GM12891 (cell line): ENCODE measurements at regions not wholly inside any gene's neighbourhood (a gene's known extent, or its start where the extent isn't known, plus 50 kb on each side); places are given as distances from the start of the nearest gene placed in this dataset.

Experiments used
- DNase-seq: peaks from one replicate; pipeline ENCODE4 v3.0.0; 2011; ENCODE audit warnings: low spot score; ENCODE audit not compliant: insufficient read length
- FAIRE-seq: peaks from 2 replicates; lab custom pipeline; 2011; peaks lifted over from hg19 to GRCh38; lab: Jason Lieb, UNC
- PAX5 ChIP-seq: IDR thresholded peaks from 2 replicates; pipeline ENCODE4 v1.6.1; 2011; ENCODE audit warnings: low read length, moderate library complexity, mild to moderate bottlenecking; ENCODE audit not compliant: insufficient read depth, severe bottlenecking
- POLR2A ChIP-seq: IDR thresholded peaks from 2 replicates; pipeline ENCODE4 v1.6.1; 2011; ENCODE audit warnings: low read depth, low read length, control low read depth
- POLR2AphosphoS5 ChIP-seq: IDR thresholded peaks from 2 replicates; pipeline ENCODE4 v1.6.1; 2011; ENCODE audit warnings: low read depth, low read length, control low read depth
- POU2F2 ChIP-seq: IDR thresholded peaks from 2 replicates; pipeline ENCODE4 v1.6.1; 2011; ENCODE audit warnings: low read depth, mild to moderate bottlenecking, control low read depth, low read length, moderate library complexity
- SPI1 ChIP-seq: IDR thresholded peaks from 2 replicates; pipeline ENCODE4 v1.6.1; 2011; ENCODE audit warnings: low read depth, low read length, control low read depth
- TAF1 ChIP-seq: IDR thresholded peaks from 2 replicates; pipeline ENCODE4 v1.6.1; 2011; ENCODE audit warnings: low read depth, low read length, control low read depth

DNA sequence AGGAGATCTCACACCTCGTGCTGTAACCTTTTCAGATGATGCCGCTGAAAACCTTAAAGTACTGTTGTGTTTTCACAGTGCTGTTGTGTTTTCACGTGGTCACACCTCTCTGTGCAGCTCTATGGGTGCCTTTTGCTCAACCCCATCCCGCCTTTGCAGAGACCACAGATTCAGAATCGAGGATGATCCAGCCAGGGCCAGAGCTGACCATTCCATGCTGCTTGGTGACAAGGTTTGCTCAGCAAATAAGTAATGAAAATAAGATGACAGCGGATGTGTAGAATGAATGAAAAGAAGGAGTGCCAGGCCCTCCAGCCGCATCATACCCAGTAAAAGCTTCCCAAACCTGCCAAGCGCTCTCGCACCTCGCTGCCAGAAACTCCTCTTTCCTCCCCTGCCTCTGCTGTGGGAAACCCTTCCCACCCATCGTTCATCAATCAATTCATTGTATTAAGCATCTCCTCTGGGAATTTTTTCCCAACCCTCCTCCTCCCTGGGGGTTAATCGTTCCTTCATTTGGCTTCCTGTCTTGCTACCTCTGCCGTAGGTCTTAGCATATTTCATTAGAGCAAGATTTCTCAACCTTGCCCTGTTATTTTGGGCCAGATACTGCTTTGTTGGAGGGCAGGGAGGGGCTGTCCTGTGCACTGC is 93.4 kb upstream of the CRHR1 start:
- FAIRE-seq (no peak), DNase-seq (no peak)
- TF ChIP-seq TAF1 (no peak), SPI1 (no peak), POLR2AphosphoS5 (no peak), POU2F2 (no peak), PAX5 (no peak), POLR2A (no peak)

DNA sequence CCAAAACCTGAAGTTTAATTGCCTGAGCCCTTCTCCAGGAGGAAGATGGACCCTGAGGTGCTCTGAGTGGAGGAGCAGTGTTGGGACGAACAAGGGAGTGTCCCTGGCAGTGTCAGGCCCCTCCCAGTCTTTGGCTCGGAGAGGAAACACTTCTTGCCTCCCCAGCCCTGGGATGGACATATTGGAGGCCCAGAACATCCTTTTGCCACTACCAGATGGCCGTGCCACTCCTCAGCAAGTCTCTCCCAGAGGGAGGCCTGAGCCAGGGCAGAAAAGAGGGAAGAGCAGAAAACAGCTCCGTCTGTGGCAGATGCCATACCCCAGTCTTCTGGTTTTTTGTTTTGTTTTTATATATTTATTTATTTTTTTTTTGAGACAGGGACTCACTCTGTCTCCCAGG is 91.5 kb upstream of the CRHR1 start:
- FAIRE-seq (no peak), DNase-seq (no peak)
- TF ChIP-seq TAF1 (no peak), POLR2A (no peak), POU2F2 (no peak), POLR2AphosphoS5 (no peak), SPI1 (no peak), PAX5 (no peak)

DNA sequence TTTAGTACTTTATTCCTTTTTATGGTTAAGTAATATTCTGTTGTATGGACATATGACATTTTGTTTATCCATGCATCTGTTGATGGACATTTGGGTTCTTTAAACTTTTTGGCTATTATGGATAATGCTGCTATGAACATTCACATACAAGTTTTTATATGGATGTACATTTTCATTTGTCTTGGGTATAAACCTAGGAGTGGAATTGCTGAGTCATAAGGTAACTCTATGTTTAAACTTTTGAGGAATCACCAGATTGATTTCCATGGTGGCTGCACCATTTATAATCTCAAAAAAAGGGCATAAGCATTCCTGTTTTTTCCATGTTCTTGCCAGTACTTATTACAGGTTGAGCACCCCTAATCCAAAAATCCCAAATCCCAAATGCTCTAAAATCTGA is 90.3 kb upstream of the CRHR1 start:
- no peak for DNase-seq
- no peak for FAIRE-seq
- TF ChIP-seq POLR2AphosphoS5 (no peak), POLR2A (no peak), SPI1 (no peak), TAF1 (no peak), PAX5 (no peak), POU2F2 (no peak)

DNA sequence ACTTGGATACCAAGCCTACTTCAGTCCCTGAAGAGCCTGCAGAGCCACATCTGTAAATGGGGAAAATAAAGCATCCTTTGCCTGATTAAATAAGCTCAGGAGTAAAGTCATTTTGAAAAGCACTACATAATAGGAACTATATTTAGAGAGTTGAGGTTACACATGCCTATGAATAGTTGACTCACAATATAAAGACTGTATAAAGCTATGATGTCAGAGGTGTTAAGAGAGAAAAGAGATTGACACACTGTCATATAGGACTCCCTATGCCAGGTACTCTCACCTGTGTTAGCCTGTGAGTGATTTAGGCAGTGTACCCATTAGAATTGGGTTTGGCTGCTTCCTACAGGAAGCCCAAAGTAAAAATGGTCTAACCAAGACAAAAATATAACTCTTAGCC is 87.7 kb upstream of the CRHR1 start:
- DNase-seq (no peak), FAIRE-seq (no peak)
- TF ChIP-seq SPI1, result no peak
- TF ChIP-seq TAF1, result no peak
- no peak for TF ChIP-seq POU2F2
- TF ChIP-seq PAX5, result no peak
- no peak for TF ChIP-seq POLR2AphosphoS5
- TF ChIP-seq POLR2A, result no peak

DNA sequence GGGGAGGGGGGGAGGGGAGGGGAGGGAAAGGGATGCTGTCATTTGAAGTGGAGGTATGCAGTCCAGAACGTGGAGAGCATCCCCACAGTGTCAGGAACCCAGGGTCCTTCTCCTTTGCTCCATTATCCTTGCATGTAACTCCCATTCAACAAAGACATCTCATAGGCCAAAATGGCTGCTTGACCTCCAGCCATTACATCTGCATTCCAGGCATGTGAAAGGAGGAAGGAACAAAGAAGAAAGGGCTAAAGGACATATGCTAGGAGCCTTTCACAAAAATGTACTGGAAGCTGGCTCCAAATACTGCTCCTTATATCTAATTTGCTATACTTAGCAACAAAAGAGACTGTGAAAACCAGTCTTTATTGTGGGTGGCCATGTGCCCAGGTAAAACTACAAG is 87.0 kb upstream of the CRHR1 start:
- FAIRE-seq (no peak), DNase-seq (no peak)
- no peak for TF ChIP-seq SPI1
- no peak for TF ChIP-seq POLR2AphosphoS5
- TF ChIP-seq POLR2A, result no peak
- no peak for TF ChIP-seq PAX5
- no peak for TF ChIP-seq TAF1
- TF ChIP-seq POU2F2, result no peak

DNA sequence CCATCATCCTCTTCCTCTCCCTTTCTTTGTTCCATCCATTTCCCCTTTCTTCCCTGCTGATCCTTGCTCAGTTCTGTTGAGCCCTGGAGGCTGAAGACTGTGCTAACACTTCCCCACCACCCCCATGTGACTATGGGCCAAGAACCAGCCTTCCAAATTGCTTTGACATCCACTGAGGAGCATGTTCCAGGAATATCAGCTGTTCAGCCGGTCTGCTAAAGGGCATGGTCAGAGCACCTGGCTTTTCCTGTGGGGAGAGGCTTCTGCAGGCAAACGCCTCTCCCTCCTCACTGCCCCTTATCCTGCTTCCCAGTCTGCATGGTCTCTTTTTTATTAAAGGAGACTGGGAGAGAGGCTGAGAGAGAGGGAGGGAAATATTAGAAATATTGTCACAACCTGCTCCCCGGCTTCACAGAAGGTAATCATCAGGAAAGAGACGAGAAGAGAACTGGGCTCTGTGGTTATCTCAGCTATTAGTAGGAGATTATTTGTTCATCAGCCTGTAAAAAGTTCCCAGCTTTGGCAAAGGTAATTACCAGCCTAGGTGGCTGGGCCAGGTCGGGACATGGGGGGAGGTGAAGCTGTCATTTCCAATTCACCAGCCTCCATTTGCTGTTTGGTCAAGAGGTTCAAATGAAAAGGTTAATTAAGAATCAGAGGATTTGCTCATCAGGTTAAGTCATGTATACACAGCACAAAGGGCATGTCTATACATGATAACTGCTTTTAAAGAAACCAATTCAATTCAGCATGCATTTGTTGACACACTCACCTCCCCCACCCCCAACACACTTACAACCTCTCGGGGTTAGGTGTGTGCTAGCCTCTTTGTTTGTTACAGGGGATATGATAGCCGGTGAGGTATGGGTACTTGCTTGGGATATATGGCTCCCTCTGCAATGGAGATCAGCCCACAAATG is 83.7 kb upstream of the CRHR1 start:
- DNase-seq (no peak), FAIRE-seq (no peak)
- TF ChIP-seq POLR2A, result no peak
- TF ChIP-seq POU2F2, result no peak
- no peak for TF ChIP-seq PAX5
- TF ChIP-seq POLR2AphosphoS5, result no peak
- no peak for TF ChIP-seq TAF1
- TF ChIP-seq SPI1, result no peak

DNA sequence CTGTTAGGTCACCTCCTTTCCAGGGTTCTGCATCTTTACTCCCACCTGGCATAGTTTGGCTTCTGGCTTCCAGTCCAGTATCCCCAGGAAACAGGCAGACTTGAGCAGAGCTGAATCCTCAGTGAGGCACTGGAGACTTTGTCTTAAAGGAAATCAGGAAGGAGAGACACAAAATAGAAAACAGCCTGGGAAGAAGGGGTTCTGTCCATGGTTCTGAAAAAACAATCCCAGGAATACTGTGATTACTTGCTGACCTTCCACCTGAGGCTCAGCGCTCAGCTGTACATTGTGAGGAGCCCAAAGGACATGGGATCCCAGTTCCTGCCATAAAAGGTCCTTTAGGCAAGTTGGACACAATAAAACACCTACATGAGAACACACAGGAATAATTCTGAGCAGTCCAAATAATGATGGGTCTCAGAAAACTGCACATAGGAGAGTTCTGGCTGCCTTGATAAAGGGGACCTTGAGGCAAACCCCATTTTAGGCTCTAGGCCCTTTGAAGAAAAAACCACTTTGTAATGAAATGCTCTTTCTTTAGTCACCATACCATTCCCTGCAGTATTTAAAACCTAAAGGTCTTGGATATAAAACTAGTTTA is 81.4 kb upstream of the CRHR1 start:
- DNase-seq (no peak), FAIRE-seq (no peak)
- TF ChIP-seq POLR2AphosphoS5, result no peak
- TF ChIP-seq PAX5, result no peak
- TF ChIP-seq TAF1, result no peak
- no peak for TF ChIP-seq POLR2A
- no peak for TF ChIP-seq SPI1
- TF ChIP-seq POU2F2, result no peak

DNA sequence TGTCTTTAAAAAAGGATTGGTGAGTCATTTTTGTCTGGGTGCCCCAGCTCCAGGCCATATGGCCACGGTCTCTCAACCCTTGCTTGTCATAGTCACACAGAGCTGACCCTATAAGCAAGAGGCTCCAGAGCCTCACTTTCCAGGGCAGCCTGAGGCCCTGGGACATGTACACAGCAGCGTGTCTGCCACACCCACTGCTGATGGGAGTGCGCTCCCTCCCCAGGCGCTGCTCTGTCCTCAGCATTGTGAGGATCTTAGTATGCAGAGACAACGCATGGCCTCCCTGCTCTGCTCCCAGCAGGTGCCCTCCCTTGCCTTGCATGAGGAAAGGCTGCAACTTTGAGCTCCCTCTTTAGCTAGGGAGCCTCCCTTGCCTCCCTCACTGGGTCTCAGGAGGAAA is 80.8 kb upstream of the CRHR1 start:
- no peak for TF ChIP-seq SPI1
- TF ChIP-seq TAF1, result no peak
- no peak for TF ChIP-seq POU2F2
- TF ChIP-seq PAX5, result no peak
- no peak for TF ChIP-seq POLR2AphosphoS5
- TF ChIP-seq POLR2A, result no peak
- FAIRE-seq (no peak), DNase-seq (no peak)

DNA sequence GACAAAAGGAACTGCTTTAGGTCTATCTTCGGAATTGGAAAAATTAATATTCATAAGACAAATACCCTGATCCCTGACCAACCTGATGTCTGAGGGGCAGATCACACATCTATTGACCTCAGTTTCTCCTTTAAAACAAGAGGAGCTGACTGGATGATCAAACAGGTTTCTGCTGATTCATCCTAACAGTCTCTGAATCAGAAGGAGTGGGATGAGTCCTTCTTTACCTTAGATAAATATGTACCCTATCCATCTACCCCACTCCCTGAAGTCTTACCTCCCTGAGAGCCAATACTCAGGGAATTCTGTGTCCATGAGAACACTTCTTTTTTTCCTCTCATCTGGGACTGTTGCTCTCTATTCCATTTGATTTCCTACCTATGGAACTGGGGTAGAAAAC is 80.3 kb upstream of the CRHR1 start:
- TF ChIP-seq TAF1 (no peak), SPI1 (no peak), POLR2AphosphoS5 (no peak), POLR2A (no peak), PAX5 (no peak), POU2F2 (no peak)
- FAIRE-seq (no peak), DNase-seq (no peak)
